HepG2 (cell line): ENCODE measurements at regions not wholly inside any gene's neighbourhood (a gene's known extent, or its start where the extent isn't known, plus 50 kb on each side); places are given as distances from the start of the nearest gene placed in this dataset.

Source experiments
- ATAC-seq: fragments of 200-7000 bp; cut with Tn5 transposase; 3 replicates; pipeline ENCODE4 v1.9.1; 2020; ENCODE audit warnings: mild to moderate bottlenecking, moderate library complexity
- BruUV-seq: library from RNA; stranded (reverse); fragments of 400-500 nt; replicated peaks from 2 replicates; lab custom pipeline; 2021; lab: Mats Ljungman, UMichigan
- CTCF ChIA-PET: fragments of 300-600 bp; formaldehyde crosslinking; extraction: SDS; loops from one replicate; lab custom pipeline; 2021; ENCODE audit warnings: low total read pairs, inconsistent platforms, low intra/inter-chr PET ratio; lab: Yijun Ruan, JAX
- POLR2A ChIA-PET: fragments of 350-600 bp; sonication (Branson Sonifier 250); formaldehyde crosslinking; loops from one replicate; lab custom pipeline; 2020; ENCODE audit warnings: antibody characterized with exemption, inconsistent platforms; lab: Yijun Ruan, JAX
- DNase-seq: peaks from one replicate; pipeline ENCODE4 v3.0.0-alpha.2; 2015; ENCODE audit warnings: low spot score
- FAIRE-seq: peaks from 3 replicates; lab custom pipeline; 2011; peaks lifted over from hg19 to GRCh38; lab: Jason Lieb, UNC
- H2AFZ ChIP-seq: one replicate; pipeline ENCODE4 v1.6.1; 2011; ENCODE audit warnings: low read length, inconsistent platforms
- H3K27ac ChIP-seq: fragments of 300-600 bp; 3 replicates; pipeline ENCODE4 v1.8.0; 2011; ENCODE audit warnings: mixed run types, mild to moderate bottlenecking, mixed read lengths, low read length, inconsistent platforms; ENCODE audit not compliant: insufficient read depth; ENCODE audit errors: extremely low read length
- H3K27me3 ChIP-seq, 2 experiments: fragments of 200-600 bp in 1 of 2; 2 replicates in 1 of 2; 3 replicates in 1 of 2; pipeline versions ENCODE4 v1.6.0 to v1.8.0; 2011; ENCODE audit warnings: low read length in 2 of 2, mild to moderate bottlenecking in 2 of 2, moderate library complexity in 2 of 2, inconsistent platforms in 1 of 2; ENCODE audit not compliant: insufficient read depth in 2 of 2, control insufficient read depth in 1 of 2
- H3K36me3 ChIP-seq, 2 experiments: fragments of 200-600 bp in 1 of 2; replicated peaks in 1 of 2; 2 replicates in 1 of 2; 3 replicates in 1 of 2; pipeline versions ENCODE4 v1.5.1 to v1.8.0; 2011; ENCODE audit warnings: low read length in 2 of 2, inconsistent platforms in 1 of 2; ENCODE audit not compliant: insufficient read depth in 2 of 2, control insufficient read depth in 1 of 2
- H3K4me1 ChIP-seq: 2 replicates; pipeline ENCODE4 v1.5.1; 2012; ENCODE audit warnings: low read length, inconsistent platforms; ENCODE audit not compliant: insufficient read depth
- H3K4me2 ChIP-seq: 2 replicates; pipeline ENCODE4 v1.6.0; 2011; ENCODE audit warnings: low read depth, low read length, inconsistent platforms
- H3K4me3 ChIP-seq, 3 experiments: fragments of 200-600 bp in 1 of 3; sonication (generic), shearing (Covaris generic) in 1 of 3; replicated peaks in 1 of 3; 2 replicates each; pipeline ENCODE4 v1.5.1; 2011 to 2016; ENCODE audit warnings: low read length in 3 of 3, inconsistent platforms in 2 of 3, low read depth in 2 of 3, mild to moderate bottlenecking in 2 of 3, control low read depth in 1 of 3, mixed read lengths in 1 of 3; ENCODE audit not compliant: insufficient read depth in 1 of 3
- H3K79me2 ChIP-seq: one replicate; pipeline ENCODE4 v1.6.1; 2011; ENCODE audit warnings: low read length, inconsistent platforms; ENCODE audit not compliant: insufficient read depth
- H3K9ac ChIP-seq: 2 replicates; pipeline ENCODE4 v1.6.0; 2011; ENCODE audit warnings: mild to moderate bottlenecking, low read depth, low read length, inconsistent platforms; ENCODE audit not compliant: insufficient read depth
- H3K9me3 ChIP-seq: 2 replicates; pipeline ENCODE4 v1.5.1; 2012; ENCODE audit warnings: mild to moderate bottlenecking, low read length
- H4K20me1 ChIP-seq: 2 replicates; pipeline ENCODE4 v1.6.0; 2011; ENCODE audit warnings: inconsistent platforms, mild to moderate bottlenecking, low read length, moderate library complexity; ENCODE audit not compliant: insufficient read depth
- CREM ChIP-seq, 2 experiments: sonication (generic) in 1 of 2; formaldehyde crosslinking in 1 of 2; IDR thresholded peaks; 2 replicates each; pipeline versions ENCODE4 v1.4.0 to v1.6.1; 2016 to 2020; ENCODE audit warnings: antibody characterized with exemption in 1 of 2, mild to moderate bottlenecking in 1 of 2, missing genetic modification reagents in 1 of 2
- EEA1 ChIP-seq: sonication (generic); formaldehyde crosslinking; IDR thresholded peaks from 2 replicates; pipeline ENCODE4 v1.5.1; 2020; ENCODE audit warnings: mild to moderate bottlenecking, missing genetic modification reagents, borderline replicate concordance
- FOSL1 ChIP-seq: sonication (generic); formaldehyde crosslinking; IDR thresholded peaks from 2 replicates; pipeline ENCODE4 v1.9.0; 2021; ENCODE audit warnings: missing genetic modification reagents, borderline replicate concordance
- FOXP4 ChIP-seq: sonication (generic); formaldehyde crosslinking; IDR thresholded peaks from 2 replicates; pipeline ENCODE4 v1.4.0; 2020; ENCODE audit warnings: missing genetic modification reagents
- GPN1 ChIP-seq: sonication (generic); formaldehyde crosslinking; IDR thresholded peaks from 2 replicates; pipeline ENCODE4 v1.5.1; 2020; ENCODE audit warnings: missing genetic modification reagents, borderline replicate concordance
- MLLT10 ChIP-seq: sonication (generic); formaldehyde crosslinking; IDR thresholded peaks from 2 replicates; pipeline ENCODE4 v1.4.0; 2020; ENCODE audit warnings: missing genetic modification reagents
- MLXIP ChIP-seq: sonication (generic); formaldehyde crosslinking; IDR thresholded peaks from 2 replicates; pipeline ENCODE4 v1.9.0; 2021; ENCODE audit warnings: missing genetic modification reagents, borderline replicate concordance
- NCOA5 ChIP-seq: sonication (generic); formaldehyde crosslinking; IDR thresholded peaks from 2 replicates; pipeline ENCODE4 v1.4.0; 2020; ENCODE audit warnings: missing genetic modification reagents
- NFRKB ChIP-seq: fragments of 450-650 bp; IDR thresholded peaks from 2 replicates; pipeline ENCODE4 v1.6.1; 2017
- TERF1 ChIP-seq: sonication (generic); formaldehyde crosslinking; IDR thresholded peaks from 2 replicates; pipeline ENCODE4 v1.8.0; 2022; ENCODE audit warnings: mild to moderate bottlenecking, missing genetic modification reagents, moderate library complexity
- ZNF253 ChIP-seq: sonication (generic); formaldehyde crosslinking; IDR thresholded peaks from 2 replicates; pipeline ENCODE4 v1.8.0; 2022; ENCODE audit warnings: mild to moderate bottlenecking, missing genetic modification reagents, borderline replicate concordance
- ZNF33A ChIP-seq: sonication (generic); formaldehyde crosslinking; IDR thresholded peaks from 2 replicates; pipeline ENCODE4 v1.5.1; 2020; ENCODE audit warnings: missing genetic modification reagents, mild to moderate bottlenecking, moderate library complexity, borderline replicate concordance
- ZNF430 ChIP-seq: sonication (generic); formaldehyde crosslinking; IDR thresholded peaks from 2 replicates; pipeline ENCODE4 v1.9.0; 2021; ENCODE audit warnings: mild to moderate bottlenecking, missing genetic modification reagents
- ZNF530 ChIP-seq: sonication (generic); formaldehyde crosslinking; IDR thresholded peaks from 2 replicates; pipeline ENCODE4 v1.5.0; 2020; ENCODE audit warnings: low read depth, mild to moderate bottlenecking, missing genetic modification reagents
- ZNF598 ChIP-seq: sonication (generic); formaldehyde crosslinking; IDR thresholded peaks from 2 replicates; pipeline ENCODE4 v1.5.1; 2020; ENCODE audit warnings: mild to moderate bottlenecking, missing genetic modification reagents, borderline replicate concordance
- ZNF614 ChIP-seq: IDR thresholded peaks from 2 replicates; pipeline ENCODE4 v1.6.1; 2018; ENCODE audit warnings: missing biosample characterization, missing genetic modification reagents, inconsistent platforms, borderline replicate concordance
- WGBS: methylation state at CpG from one replicate; pipeline ENCODE4 v1.1.6; 2017; ENCODE audit warnings: low lambda C conversion rate; 5-methylcytosine and 5-hydroxymethylcytosine counted together
- in situ Hi-C: cut with HindIII; loops from 2 replicates; pipeline ENCODE4 v1.10.0; 2017; ENCODE audit warnings: low pct_unique_long_range_greater_than_20kb; ENCODE audit not compliant: extremely low pct_ligation_motif_present
- intact Hi-C: fragments of 100-400 bp; cut with micrococcal nuclease; formaldehyde crosslinking; loops from one replicate; pipeline ENCODE4 v1.10.0; 2022; ENCODE audit not compliant: unreplicated experiment

DNA sequence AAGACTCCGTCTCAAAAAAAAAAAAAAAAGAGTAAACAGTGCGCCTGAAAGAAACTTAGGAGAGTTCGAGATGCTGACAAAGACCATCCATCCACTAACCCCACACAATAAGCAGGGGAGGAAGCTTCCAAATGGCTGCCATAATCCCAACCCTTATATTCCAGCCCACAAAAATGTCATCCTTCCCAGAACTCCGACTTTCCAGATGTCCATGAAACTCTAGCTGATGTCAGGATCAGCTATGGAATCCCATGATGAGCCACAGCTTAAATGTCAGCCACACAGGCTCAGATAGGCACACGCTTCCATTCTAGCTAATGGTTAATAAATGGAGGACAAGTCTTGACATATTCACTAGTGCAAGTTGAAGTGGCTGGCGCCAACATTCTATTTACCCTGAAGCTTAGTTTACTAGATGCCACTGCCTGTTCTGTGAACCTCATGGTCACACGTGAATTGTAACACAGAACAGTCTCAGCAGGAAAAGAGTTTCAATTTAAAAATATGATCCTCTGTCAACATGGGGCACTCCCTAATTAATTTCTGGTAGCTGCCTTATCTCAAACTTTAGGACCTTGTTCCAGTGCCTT, 75.5 kb downstream of the FOXF2 start:
- intact Hi-C loops (no loop called here), in situ Hi-C loops (no loop called here)
- no peak overlapping the region for H3K27ac ChIP-seq
- no peak overlapping the region for H3K9ac ChIP-seq
- no peaks in the 10 kb centered on the region for H4K20me1 ChIP-seq
- no TSS peak for BruUV-seq
- no peak overlapping the region for H3K4me2 ChIP-seq
- H3K27me3 ChIP-seq: peaks cover 1 to 35% of the 10 kb centered on the region in 2 experiments; a peak in 2 of 5 replicates
- no peaks in the 10 kb centered on the region for H3K4me1 ChIP-seq
- H3K4me3 ChIP-seq: no peak overlapping the region
- H3K9me3 ChIP-seq: no peaks in the 10 kb centered on the region
- H3K79me2 ChIP-seq: no peaks in the 10 kb centered on the region
- FAIRE-seq (no peak), DNase-seq (no peak), ATAC-seq (no peak)
- POLR2A ChIA-PET: no interaction called here
- 44% methylated on average over 7 of the region's 7 CpGs for WGBS
- no peaks in the 10 kb centered on the region for H3K36me3 ChIP-seq
- no peak for TF ChIP-seq MLXIP
- no peak for TF ChIP-seq ZNF253 (CRISPR knock-in tag)
- no peak for TF ChIP-seq ZNF430 (CRISPR knock-in tag)
- TF ChIP-seq TERF1: no peak
- no peak for TF ChIP-seq NFRKB
- no peak for TF ChIP-seq NCOA5 (CRISPR knock-in tag)
- no peak for TF ChIP-seq ZNF33A (CRISPR knock-in tag)
- TF ChIP-seq EEA1 (CRISPR knock-in tag): no peak
- TF ChIP-seq ZNF530 (CRISPR knock-in tag): no peak
- TF ChIP-seq FOSL1 (CRISPR knock-in tag): no peak
- no peak for TF ChIP-seq MLLT10 (CRISPR knock-in tag)
- TF ChIP-seq CREM (IDR thresholded peaks at IDR 0.05): no peak
- no peak for TF ChIP-seq CREM (CRISPR knock-in tag; IDR thresholded peaks at IDR 0.05)
- no peak for TF ChIP-seq GPN1 (CRISPR knock-in tag)
- TF ChIP-seq FOXP4 (CRISPR knock-in tag): no peak
- no peak for TF ChIP-seq ZNF598 (CRISPR knock-in tag)
- no peak for TF ChIP-seq ZNF614 (CRISPR knock-in tag)
- H2AFZ ChIP-seq: no peak overlapping the region
- CTCF ChIA-PET: no interaction called here
